HepG2 (cell line): ENCODE measurements at regions not wholly inside any gene's neighbourhood (a gene's known extent, or its start where the extent isn't known, plus 50 kb on each side); places are given as distances from the start of the nearest gene placed in this dataset.
A peak's percentile ranks its signal among the peaks of the same experiment; 100 is the strongest.

Experiments
- ATAC-seq: fragments of 200-7000 bp; cut with Tn5 transposase; 3 replicates; pipeline ENCODE4 v1.9.1; 2020; ENCODE audit warnings: mild to moderate bottlenecking, moderate library complexity
- BruUV-seq: library from RNA; stranded (reverse); fragments of 400-500 nt; replicated peaks from 2 replicates; lab custom pipeline; 2021; lab: Mats Ljungman, UMichigan
- CTCF ChIA-PET: fragments of 300-600 bp; formaldehyde crosslinking; extraction: SDS; loops from one replicate; lab custom pipeline; 2021; ENCODE audit warnings: low total read pairs, inconsistent platforms, low intra/inter-chr PET ratio; lab: Yijun Ruan, JAX
- POLR2A ChIA-PET: fragments of 350-600 bp; sonication (Branson Sonifier 250); formaldehyde crosslinking; loops from one replicate; lab custom pipeline; 2020; ENCODE audit warnings: antibody characterized with exemption, inconsistent platforms; lab: Yijun Ruan, JAX
- DNase-seq: peaks from one replicate; pipeline ENCODE4 v3.0.0-alpha.2; 2015; ENCODE audit warnings: low spot score
- FAIRE-seq: peaks from 3 replicates; lab custom pipeline; 2011; peaks lifted over from hg19 to GRCh38; lab: Jason Lieb, UNC
- H2AFZ ChIP-seq: one replicate; pipeline ENCODE4 v1.6.1; 2011; ENCODE audit warnings: low read length, inconsistent platforms
- H3K27ac ChIP-seq: fragments of 300-600 bp; 3 replicates; pipeline ENCODE4 v1.8.0; 2011; ENCODE audit warnings: mixed run types, mild to moderate bottlenecking, mixed read lengths, low read length, inconsistent platforms; ENCODE audit not compliant: insufficient read depth; ENCODE audit errors: extremely low read length
- H3K27me3 ChIP-seq, 2 experiments: fragments of 200-600 bp in 1 of 2; 2 replicates in 1 of 2; 3 replicates in 1 of 2; pipeline versions ENCODE4 v1.6.0 to v1.8.0; 2011; ENCODE audit warnings: low read length in 2 of 2, mild to moderate bottlenecking in 2 of 2, moderate library complexity in 2 of 2, inconsistent platforms in 1 of 2; ENCODE audit not compliant: insufficient read depth in 2 of 2, control insufficient read depth in 1 of 2
- H3K36me3 ChIP-seq, 2 experiments: fragments of 200-600 bp in 1 of 2; replicated peaks in 1 of 2; 2 replicates in 1 of 2; 3 replicates in 1 of 2; pipeline versions ENCODE4 v1.5.1 to v1.8.0; 2011; ENCODE audit warnings: low read length in 2 of 2, inconsistent platforms in 1 of 2; ENCODE audit not compliant: insufficient read depth in 2 of 2, control insufficient read depth in 1 of 2
- H3K4me1 ChIP-seq: 2 replicates; pipeline ENCODE4 v1.5.1; 2012; ENCODE audit warnings: low read length, inconsistent platforms; ENCODE audit not compliant: insufficient read depth
- H3K4me2 ChIP-seq: 2 replicates; pipeline ENCODE4 v1.6.0; 2011; ENCODE audit warnings: low read depth, low read length, inconsistent platforms
- H3K4me3 ChIP-seq, 3 experiments: fragments of 200-600 bp in 1 of 3; sonication (generic), shearing (Covaris generic) in 1 of 3; replicated peaks in 1 of 3; 2 replicates each; pipeline ENCODE4 v1.5.1; 2011 to 2016; ENCODE audit warnings: low read length in 3 of 3, inconsistent platforms in 2 of 3, low read depth in 2 of 3, mild to moderate bottlenecking in 2 of 3, control low read depth in 1 of 3, mixed read lengths in 1 of 3; ENCODE audit not compliant: insufficient read depth in 1 of 3
- H3K79me2 ChIP-seq: one replicate; pipeline ENCODE4 v1.6.1; 2011; ENCODE audit warnings: low read length, inconsistent platforms; ENCODE audit not compliant: insufficient read depth
- H3K9ac ChIP-seq: 2 replicates; pipeline ENCODE4 v1.6.0; 2011; ENCODE audit warnings: mild to moderate bottlenecking, low read depth, low read length, inconsistent platforms; ENCODE audit not compliant: insufficient read depth
- H3K9me3 ChIP-seq: 2 replicates; pipeline ENCODE4 v1.5.1; 2012; ENCODE audit warnings: mild to moderate bottlenecking, low read length
- H4K20me1 ChIP-seq: 2 replicates; pipeline ENCODE4 v1.6.0; 2011; ENCODE audit warnings: inconsistent platforms, mild to moderate bottlenecking, low read length, moderate library complexity; ENCODE audit not compliant: insufficient read depth
- CEBPB ChIP-seq: IDR thresholded peaks from 2 replicates; pipeline ENCODE4 v1.6.1; 2011; ENCODE audit warnings: low read depth, low read length, improper control_type of control experiment, borderline replicate concordance
- CREB1 ChIP-seq, 2 experiments: fragments of 450-650 bp in 1 of 2; IDR thresholded peaks; 2 replicates each; pipeline ENCODE4 v1.6.1; 2016 to 2017; ENCODE audit warnings: control low read depth in 1 of 2, mild to moderate bottlenecking in 1 of 2, missing compliant biosample characterization in 1 of 2, missing genetic modification characterization in 1 of 2
- FOSL1 ChIP-seq: sonication (generic); formaldehyde crosslinking; IDR thresholded peaks from 2 replicates; pipeline ENCODE4 v1.9.0; 2021; ENCODE audit warnings: missing genetic modification reagents, borderline replicate concordance
- HOXA7 ChIP-seq: sonication (generic); formaldehyde crosslinking; IDR thresholded peaks from 2 replicates; pipeline ENCODE4 v1.8.1; 2022; ENCODE audit warnings: mild to moderate bottlenecking, missing genetic modification reagents, moderate library complexity
- SMAD3 ChIP-seq: sonication (generic); formaldehyde crosslinking; IDR thresholded peaks from 2 replicates; pipeline ENCODE4 v1.4.0; 2020; ENCODE audit warnings: missing genetic modification reagents
- WGBS: methylation state at CpG from one replicate; pipeline ENCODE4 v1.1.6; 2017; ENCODE audit warnings: low lambda C conversion rate; 5-methylcytosine and 5-hydroxymethylcytosine counted together
- in situ Hi-C: cut with HindIII; loops from 2 replicates; pipeline ENCODE4 v1.10.0; 2017; ENCODE audit warnings: low pct_unique_long_range_greater_than_20kb; ENCODE audit not compliant: extremely low pct_ligation_motif_present
- intact Hi-C: fragments of 100-400 bp; cut with micrococcal nuclease; formaldehyde crosslinking; loops from one replicate; pipeline ENCODE4 v1.10.0; 2022; ENCODE audit not compliant: unreplicated experiment

- ChIA-PET POLR2A (no interaction called here), CTCF (no interaction called here)
- no peaks in the 10 kb centered on the region for H4K20me1 ChIP-seq
- no peak for DNase-seq
- BruUV-seq: no TSS peak
- H3K4me2 ChIP-seq: no peak overlapping the region
- no peak for TF ChIP-seq FOSL1
- peak; percentile 57; the same call in 1 of the 2 replicates for TF ChIP-seq CEBPB
- no peak for FAIRE-seq
- H3K79me2 ChIP-seq: no peaks in the 10 kb centered on the region
- in situ Hi-C loops (no loop called here), intact Hi-C loops (no loop called here)
- no peak for ATAC-seq
- peaks cover 58% of the 10 kb centered on the region for H3K9me3 ChIP-seq
- H3K27me3 ChIP-seq: no peaks in the 10 kb centered on the region
- no peak overlapping the region for H3K4me3 ChIP-seq
- H2AFZ ChIP-seq: no peak overlapping the region
- H3K36me3 ChIP-seq: no peaks in the 10 kb centered on the region
- no peaks in the 10 kb centered on the region for H3K4me1 ChIP-seq
- H3K9ac ChIP-seq: no peak overlapping the region
- 65% methylated on average over 2 of the region's 2 CpGs for WGBS
- H3K27ac ChIP-seq: no peak overlapping the region
These were observed 573.0 kb downstream of the ADGRL2 start for GRCh38 chr1:82373710-82374109.

GRCh38 chr1:82371844-82372498 lies 571.2 kb downstream of the ADGRL2 start:
- no TSS peak for BruUV-seq
- Histone ChIP-seq H4K20me1 (no peaks in the 10 kb centered on the region), H3K27me3 (no peaks in the 10 kb centered on the region), H3K9ac (no peak overlapping the region), H3K36me3 (no peaks in the 10 kb centered on the region), H3K4me2 (no peak overlapping the region), H3K27ac (no peak overlapping the region), H3K4me1 (no peaks in the 10 kb centered on the region), H3K9me3 (peaks cover 58% of the 10 kb centered on the region), H3K79me2 (no peaks in the 10 kb centered on the region), H3K4me3 (no peak overlapping the region), H2AFZ (no peak overlapping the region)
- in situ Hi-C loops (no loop called here), intact Hi-C loops (no loop called here)
- 17% methylated on average over 3 of the region's 3 CpGs for WGBS
- CTCF ChIA-PET: no interaction called here
- POLR2A ChIA-PET: no interaction called here
- DNase-seq (no peak), ATAC-seq (no peak), FAIRE-seq (no peak)
- TF ChIP-seq HOXA7: no peak
- peak; percentile 50; the same call in 1 of the 2 replicates for TF ChIP-seq CREB1 (IDR thresholded peaks at IDR 0.05)
- no peak for TF ChIP-seq CREB1 (CRISPR knock-in tag; IDR thresholded peaks at IDR 0.05)
- TF ChIP-seq SMAD3 (CRISPR knock-in tag): no peak
